Activated T-helper 2 cell treated with anti-CD3 and anti-CD28 coated beads, Interferon-gamma antibody, Interleukin-2, Interleukin-4, amounts not matched to agents 10 μg/mL and 5 μg/mL and 100 μg/mL, durations not matched to agents 14 hours and 24 hours and 36 hours (primary cell): ENCODE measurements at regions not wholly inside any gene's neighbourhood (a gene's known extent, or its start where the extent isn't known, plus 50 kb on each side); places are given as distances from the start of the nearest gene placed in this dataset.

ENCODE experiments used
- DNase-seq: peaks from one replicate; pipeline ENCODE4 v3.0.0; 2021; ENCODE audit warnings: low spot score
- H3K27ac Mint-ChIP-seq: one replicate; pipeline ENCODE4 v1.8.0; 2021; ENCODE audit warnings: mixed read lengths
- H3K27me3 Mint-ChIP-seq: one replicate; pipeline ENCODE4 v1.8.0; 2021; ENCODE audit warnings: low read depth, mixed read lengths
- H3K36me3 Mint-ChIP-seq: one replicate; pipeline ENCODE4 v1.8.0; 2021; ENCODE audit warnings: low read depth, mixed read lengths
- H3K4me1 Mint-ChIP-seq: one replicate; pipeline ENCODE4 v1.8.0; 2021; ENCODE audit warnings: low read depth, mixed read lengths
- H3K4me3 Mint-ChIP-seq: one replicate; pipeline ENCODE4 v1.8.0; 2021; ENCODE audit warnings: low read depth, mild to moderate bottlenecking, moderate library complexity, mixed read lengths
- H3K9me3 Mint-ChIP-seq: one replicate; pipeline ENCODE4 v1.8.0; 2021; ENCODE audit warnings: mixed read lengths
- intact Hi-C: fragments of 100-400 bp; cut with micrococcal nuclease; formaldehyde crosslinking; loops from one replicate; pipeline ENCODE4 v1.15.1; 2023

DNA sequence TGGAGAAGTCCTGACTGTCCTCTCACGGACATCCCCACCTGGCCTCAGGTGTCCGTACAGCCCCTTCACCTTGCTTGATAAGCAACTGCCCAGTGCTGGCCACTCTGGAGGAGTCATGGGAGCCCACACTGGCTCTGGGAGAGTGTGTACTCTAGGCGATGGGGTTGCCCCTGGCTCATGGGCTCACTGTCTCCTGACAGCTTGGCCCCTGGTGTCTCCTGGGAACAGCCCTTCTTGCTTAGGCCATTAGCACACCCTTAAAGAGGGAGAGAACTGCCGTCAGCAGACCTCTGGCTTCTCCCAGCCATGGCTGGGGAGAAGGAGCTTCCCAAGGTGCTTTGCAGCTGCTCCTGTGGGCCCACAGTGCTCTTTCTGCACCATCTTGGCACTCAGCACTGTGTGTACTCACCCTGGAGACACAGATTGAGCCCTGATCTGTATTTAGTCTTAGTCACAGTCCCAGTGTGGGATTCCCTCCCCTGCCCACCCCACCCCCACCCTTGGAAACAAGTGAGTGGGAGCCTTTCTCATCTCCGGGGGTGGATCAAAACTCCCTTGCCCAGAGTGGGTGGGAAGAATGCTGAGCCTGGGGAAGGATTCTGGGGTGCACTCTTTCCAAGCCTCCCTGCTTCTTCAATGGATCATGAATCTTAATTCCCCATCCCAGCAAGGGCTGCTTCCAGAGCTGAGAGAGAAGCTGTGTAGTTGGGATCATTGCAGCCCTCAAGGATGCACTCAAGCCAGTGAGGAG lies 83.5 kb upstream of the ADPGK start:
- no peaks in the 10 kb centered on the region for H3K36me3 Mint-ChIP-seq
- no peaks in the 10 kb centered on the region for H3K27me3 Mint-ChIP-seq
- H3K27ac Mint-ChIP-seq = no peak overlapping the region
- H3K4me3 Mint-ChIP-seq = no peak overlapping the region
- H3K4me1 Mint-ChIP-seq = no peaks in the 10 kb centered on the region
- no peak for DNase-seq
- H3K9me3 Mint-ChIP-seq = no peaks in the 10 kb centered on the region
- intact Hi-C loops = no loop called here

DNA sequence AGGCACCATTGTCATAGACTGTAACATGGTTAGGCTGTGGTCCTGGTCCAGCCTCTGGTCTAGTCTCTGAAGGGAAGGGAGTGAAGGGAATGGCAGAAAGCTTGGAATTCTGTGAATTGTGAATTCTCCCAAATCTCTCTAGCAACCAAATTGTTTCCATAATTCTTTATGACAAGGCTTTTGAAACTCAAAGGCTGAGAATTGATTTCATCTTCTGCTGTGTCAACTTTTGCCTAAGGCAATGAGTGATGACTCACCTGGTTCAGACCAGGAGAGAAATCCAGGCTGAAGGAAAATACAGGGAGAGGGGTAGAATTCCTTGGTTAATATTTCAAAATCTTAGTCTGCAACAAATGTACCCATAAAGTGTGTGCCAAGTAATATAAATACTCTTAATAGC lies 82.6 kb upstream of the ADPGK start:
- Mint-ChIP-seq H3K27me3 (no peaks in the 10 kb centered on the region), H3K9me3 (no peaks in the 10 kb centered on the region), H3K27ac (no peak overlapping the region), H3K4me1 (no peaks in the 10 kb centered on the region), H3K36me3 (no peaks in the 10 kb centered on the region), H3K4me3 (no peak overlapping the region)
- intact Hi-C loops = no loop called here
- no peak for DNase-seq

DNA sequence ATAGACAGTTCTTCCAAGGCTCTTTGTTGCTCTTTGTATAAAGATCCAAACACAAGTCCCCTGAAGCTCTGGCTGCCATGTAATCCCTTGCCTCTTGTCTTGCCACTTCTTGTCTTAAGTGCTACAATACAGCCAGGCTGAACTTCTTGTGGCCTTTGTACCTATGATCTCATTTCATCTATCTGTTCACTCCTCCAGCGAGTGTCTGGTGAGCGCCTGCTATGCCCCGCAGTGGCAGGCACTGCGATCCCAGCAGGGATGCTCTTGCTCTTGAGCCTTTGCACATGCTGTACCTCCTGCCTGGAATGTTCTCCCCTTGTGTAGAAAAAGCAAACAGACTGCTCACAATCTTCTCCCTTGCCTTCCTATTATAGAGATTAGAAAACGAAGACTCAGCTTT lies 81.9 kb upstream of the ADPGK start:
- H3K36me3 Mint-ChIP-seq = no peaks in the 10 kb centered on the region
- peaks cover 4% of the 10 kb centered on the region for H3K27me3 Mint-ChIP-seq
- DNase-seq = no peak
- no peak overlapping the region for H3K4me3 Mint-ChIP-seq
- H3K27ac Mint-ChIP-seq = no peak overlapping the region
- no peaks in the 10 kb centered on the region for H3K4me1 Mint-ChIP-seq
- H3K9me3 Mint-ChIP-seq = no peaks in the 10 kb centered on the region
- intact Hi-C loops = no loop called here

DNA sequence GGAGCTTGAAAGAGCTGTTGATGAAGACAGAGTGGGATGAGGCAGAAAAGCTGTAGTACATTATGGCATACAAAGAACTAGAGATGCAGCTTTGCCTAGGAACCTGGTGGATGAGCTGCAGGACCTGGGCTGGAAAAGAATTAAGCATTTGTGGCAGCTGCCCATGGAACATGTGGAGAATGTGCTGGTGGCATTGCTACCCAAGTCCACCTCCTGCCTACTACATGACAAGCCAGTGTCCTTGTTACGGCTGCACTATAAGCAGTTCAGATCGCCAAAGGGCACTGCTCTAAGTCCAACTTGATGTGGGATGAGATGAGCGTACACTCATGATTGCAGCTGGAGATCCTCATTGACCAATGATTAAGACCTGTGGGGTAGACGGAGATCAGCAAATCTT lies 81.1 kb upstream of the ADPGK start:
- H3K9me3 Mint-ChIP-seq = no peaks in the 10 kb centered on the region
- no peaks in the 10 kb centered on the region for H3K4me1 Mint-ChIP-seq
- H3K27ac Mint-ChIP-seq = no peak overlapping the region

DNA sequence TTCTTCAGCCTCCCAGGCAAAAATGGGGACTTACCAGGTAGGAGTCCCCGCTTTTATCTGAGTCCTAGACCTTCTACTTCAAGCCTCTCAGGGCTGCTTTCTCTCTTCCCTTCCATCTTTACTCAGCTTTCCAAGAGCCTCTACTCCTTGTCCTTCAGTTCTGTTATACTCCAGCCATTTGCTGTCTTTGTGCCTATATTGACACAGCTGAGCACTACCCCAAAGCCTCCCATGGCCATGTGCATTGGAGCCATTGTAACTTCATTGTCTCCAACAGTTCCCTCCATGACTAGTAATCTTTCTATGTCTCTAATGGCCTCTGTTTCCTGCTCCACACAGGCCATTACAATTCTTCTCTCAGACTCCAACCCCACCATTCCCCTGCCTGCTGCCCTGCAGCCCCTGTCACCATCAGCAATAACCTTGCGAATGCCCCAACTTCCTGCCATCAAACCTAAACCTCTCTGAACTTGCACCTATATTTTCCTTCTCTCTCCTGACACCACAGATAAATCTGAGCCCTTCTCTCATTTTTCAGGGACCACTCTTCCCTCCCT lies 77.9 kb upstream of the ADPGK start:
- H3K27ac Mint-ChIP-seq = no peak overlapping the region
- no peaks in the 10 kb centered on the region for H3K9me3 Mint-ChIP-seq
- H3K4me1 Mint-ChIP-seq = no peaks in the 10 kb centered on the region
- H3K4me3 Mint-ChIP-seq = no peak overlapping the region
- peaks cover 4% of the 10 kb centered on the region for H3K27me3 Mint-ChIP-seq
- intact Hi-C loops = no loop called here
- DNase-seq = no peak
- H3K36me3 Mint-ChIP-seq = no peaks in the 10 kb centered on the region

More for the DNA sequence above, 81.1 kb upstream of the ADPGK start:
- H3K4me3 Mint-ChIP-seq = no peak overlapping the region
- intact Hi-C loops = no loop called here
- DNase-seq = no peak
- H3K36me3 Mint-ChIP-seq = no peaks in the 10 kb centered on the region
- peaks cover 4% of the 10 kb centered on the region for H3K27me3 Mint-ChIP-seq

DNA sequence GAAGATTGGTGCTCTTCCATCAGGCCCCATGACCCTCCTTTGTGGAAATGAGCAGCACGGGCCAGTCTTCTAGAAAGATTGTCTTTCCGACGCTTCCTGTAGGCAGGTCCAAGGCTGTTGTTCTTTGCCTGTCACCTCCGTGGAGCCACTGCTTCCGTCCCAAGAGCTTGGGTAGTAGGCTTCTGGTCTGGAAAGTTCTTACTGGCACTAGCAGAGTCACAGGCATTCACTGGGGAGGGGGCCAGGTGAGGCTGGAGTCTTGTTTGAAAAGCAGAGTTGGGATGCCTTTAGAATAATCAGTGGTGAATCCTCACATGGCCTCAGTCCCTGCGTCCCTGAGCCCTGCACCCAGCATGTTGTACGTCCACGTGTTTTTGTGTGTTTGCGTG lies 76.2 kb upstream of the ADPGK start:
- intact Hi-C loops = no loop called here
- Mint-ChIP-seq H3K9me3 (no peaks in the 10 kb centered on the region), H3K36me3 (no peaks in the 10 kb centered on the region), H3K27me3 (peaks cover 4% of the 10 kb centered on the region), H3K4me1 (no peaks in the 10 kb centered on the region), H3K4me3 (no peak overlapping the region), H3K27ac (no peak overlapping the region)
- DNase-seq = no peak

DNA sequence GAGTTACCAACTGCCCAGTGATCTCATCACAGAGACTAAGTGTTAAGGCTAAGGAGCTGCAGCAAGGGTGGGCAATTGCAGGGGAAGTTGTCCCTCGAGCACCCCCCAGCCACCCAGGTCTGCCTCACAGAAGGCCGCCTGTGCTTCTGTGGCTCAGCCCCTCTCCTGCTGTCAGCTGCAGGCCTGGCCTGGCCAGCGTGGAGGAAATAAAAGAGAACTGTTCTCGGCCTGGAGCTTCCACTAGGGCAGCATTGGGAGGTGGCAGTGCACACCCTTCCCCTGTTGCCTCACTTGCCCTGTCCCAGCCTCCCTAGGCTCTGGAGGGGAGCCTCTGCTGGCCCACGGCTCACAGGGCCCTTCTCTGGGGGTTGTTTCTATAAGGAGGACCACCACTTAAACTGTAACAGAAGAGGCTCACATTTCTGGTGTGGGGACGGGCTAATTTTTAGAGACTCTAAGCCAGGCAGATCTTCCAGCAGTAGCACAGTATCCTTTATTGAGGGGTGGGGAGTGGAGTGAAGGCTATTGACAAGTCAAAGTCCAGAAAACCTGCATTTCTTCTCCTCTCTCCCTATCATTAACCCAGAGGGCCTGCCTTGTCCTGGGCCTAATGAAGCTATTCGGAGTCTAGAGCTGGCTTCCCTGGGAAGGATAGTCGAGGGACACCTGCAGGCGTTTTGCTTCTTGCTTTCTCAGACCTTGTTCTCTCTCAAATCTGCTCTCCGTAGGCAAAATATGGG lies 75.6 kb upstream of the ADPGK start:
- H3K27me3 Mint-ChIP-seq = peaks cover 4% of the 10 kb centered on the region
- intact Hi-C loops = no loop called here
- H3K4me1 Mint-ChIP-seq = no peaks in the 10 kb centered on the region
- no peak for DNase-seq
- no peaks in the 10 kb centered on the region for H3K9me3 Mint-ChIP-seq
- H3K27ac Mint-ChIP-seq = no peak overlapping the region
- no peaks in the 10 kb centered on the region for H3K36me3 Mint-ChIP-seq
- no peak overlapping the region for H3K4me3 Mint-ChIP-seq

DNA sequence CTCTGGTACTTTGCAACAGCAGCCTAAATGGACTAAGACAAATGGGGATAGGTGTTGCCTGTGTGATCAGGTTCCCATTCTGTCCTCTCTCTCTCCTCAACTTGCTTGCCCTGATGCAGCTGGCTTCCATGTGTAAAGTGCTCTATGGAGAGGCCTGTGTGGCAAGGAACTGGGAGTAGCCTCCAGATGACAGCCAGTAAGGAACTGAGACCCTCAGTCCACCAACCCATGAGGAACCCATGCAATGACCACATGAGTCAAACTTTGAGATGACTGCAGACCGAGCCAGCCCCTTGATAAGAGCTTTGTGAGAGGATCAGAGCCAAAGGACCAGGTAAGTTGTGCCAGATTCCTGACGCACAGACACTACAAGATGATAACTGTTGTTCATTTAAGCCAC lies 74.6 kb upstream of the ADPGK start:
- Mint-ChIP-seq H3K9me3 (no peaks in the 10 kb centered on the region), H3K36me3 (no peaks in the 10 kb centered on the region), H3K27ac (no peak overlapping the region), H3K27me3 (peaks cover 11% of the 10 kb centered on the region), H3K4me1 (no peaks in the 10 kb centered on the region), H3K4me3 (no peak overlapping the region)
- intact Hi-C loops = no loop called here
- DNase-seq = no peak

DNA sequence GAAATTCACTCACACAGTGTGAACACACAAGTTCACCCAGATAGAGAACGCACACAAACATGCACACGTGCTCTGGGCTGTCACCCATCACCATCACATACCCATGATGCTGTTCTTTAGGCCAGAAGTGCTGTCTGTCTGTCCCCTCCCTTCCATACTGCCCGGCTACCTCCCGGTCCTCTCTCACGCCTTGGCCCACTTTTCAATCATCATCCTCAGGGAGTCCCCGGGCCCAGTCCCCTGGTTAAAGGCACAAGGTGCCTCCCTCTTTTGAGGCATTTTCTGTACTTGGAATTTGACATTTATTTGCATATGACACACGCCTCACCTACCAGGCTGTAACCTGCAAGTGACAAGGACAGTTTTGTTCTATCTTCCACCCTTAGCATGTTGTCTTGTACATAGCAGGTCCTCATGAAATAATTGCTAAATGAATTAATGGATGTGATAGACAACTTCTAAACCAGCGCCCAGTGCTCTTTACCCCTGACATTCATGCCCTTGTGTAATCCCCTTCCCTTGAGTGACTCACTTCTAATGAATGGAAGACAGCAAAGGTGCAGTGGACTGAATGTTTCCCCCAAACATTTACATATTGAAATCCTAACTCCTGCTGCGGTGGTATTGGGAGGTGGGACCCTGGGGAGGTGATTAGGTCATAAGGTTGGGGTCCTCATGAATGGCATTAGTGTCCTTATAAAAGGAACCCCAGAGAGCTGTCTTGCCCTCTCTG lies 73.9 kb upstream of the ADPGK start:
- intact Hi-C loops = no loop called here
- H3K9me3 Mint-ChIP-seq = no peaks in the 10 kb centered on the region
- H3K27ac Mint-ChIP-seq = no peak overlapping the region
- H3K4me3 Mint-ChIP-seq = no peak overlapping the region
- DNase-seq = no peak
- no peaks in the 10 kb centered on the region for H3K4me1 Mint-ChIP-seq
- peaks cover 12% of the 10 kb centered on the region for H3K27me3 Mint-ChIP-seq
- no peaks in the 10 kb centered on the region for H3K36me3 Mint-ChIP-seq

DNA sequence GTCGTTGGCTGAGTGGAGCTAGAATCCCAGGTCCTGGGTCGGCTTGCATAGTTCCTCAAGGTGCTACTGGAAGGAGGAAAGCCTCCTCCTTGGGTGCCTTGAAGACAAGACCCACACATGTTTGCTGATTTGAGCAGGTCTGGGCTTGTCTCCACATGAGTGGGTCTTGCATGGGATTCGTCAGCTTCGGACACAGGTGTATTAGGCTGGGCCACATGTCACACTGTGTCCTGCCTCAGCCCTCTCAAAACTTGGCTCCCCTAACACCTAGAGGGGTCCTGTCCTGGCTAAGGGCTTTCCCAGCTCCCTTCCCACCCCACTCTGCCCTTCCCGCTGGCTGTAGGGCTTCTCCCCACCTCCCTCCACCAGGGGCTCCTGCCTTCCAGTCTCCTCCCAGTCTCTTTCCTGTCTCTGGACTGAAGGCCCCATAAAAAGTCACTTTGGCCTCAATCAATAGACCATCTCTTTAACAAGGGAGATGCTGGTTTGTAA lies 73.0 kb upstream of the ADPGK start:
- no peaks in the 10 kb centered on the region for H3K4me1 Mint-ChIP-seq
- H3K4me3 Mint-ChIP-seq = no peak overlapping the region
- no peaks in the 10 kb centered on the region for H3K36me3 Mint-ChIP-seq
- H3K27me3 Mint-ChIP-seq = peaks cover 12% of the 10 kb centered on the region
- intact Hi-C loops = no loop called here
- no peak for DNase-seq
- no peak overlapping the region for H3K27ac Mint-ChIP-seq
- H3K9me3 Mint-ChIP-seq = no peaks in the 10 kb centered on the region

DNA sequence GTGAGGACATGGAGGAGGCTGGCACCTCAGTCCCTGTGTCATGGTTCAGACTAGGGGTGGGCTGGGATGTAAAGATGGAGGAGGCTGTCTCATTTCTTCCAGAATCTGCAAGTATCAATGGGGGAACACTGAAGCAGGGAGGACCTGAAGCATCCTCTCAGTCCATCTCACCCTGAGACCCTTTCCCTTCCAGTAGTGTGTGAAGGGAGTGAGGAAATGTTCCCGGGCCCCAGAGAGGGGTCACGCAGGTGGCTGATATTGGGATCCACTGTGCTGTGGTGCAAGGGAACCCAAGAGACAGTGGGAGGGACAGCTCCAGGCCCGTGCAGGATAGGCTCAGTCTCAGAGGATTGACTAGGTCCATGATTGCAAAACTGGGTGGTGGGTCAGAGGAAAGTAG lies 72.2 kb upstream of the ADPGK start:
- Mint-ChIP-seq H3K27me3 (peaks cover 10% of the 10 kb centered on the region), H3K36me3 (no peaks in the 10 kb centered on the region), H3K4me3 (no peak overlapping the region), H3K27ac (no peak overlapping the region), H3K4me1 (no peaks in the 10 kb centered on the region), H3K9me3 (no peaks in the 10 kb centered on the region)
- DNase-seq = no peak
- intact Hi-C loops = no loop called here

DNA sequence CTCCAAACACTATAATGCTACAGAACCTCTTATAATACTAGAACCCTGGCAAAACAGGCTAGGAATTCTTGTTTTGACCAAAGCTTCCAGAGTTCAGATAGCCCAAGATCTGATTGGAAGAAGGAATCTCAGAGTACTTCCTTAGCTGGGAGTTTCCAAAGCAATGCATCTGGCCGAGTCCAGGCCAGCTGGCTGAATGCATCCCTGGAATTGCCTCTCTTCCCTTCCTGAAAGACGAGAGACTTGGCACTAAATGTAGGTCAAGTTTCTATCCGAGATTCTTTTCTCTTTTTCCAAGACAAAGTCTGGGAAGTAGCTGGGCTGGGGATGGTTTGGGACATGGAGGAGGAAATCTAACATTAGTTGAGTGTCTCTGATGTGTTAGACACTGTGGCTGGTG lies 68.7 kb upstream of the ADPGK start:
- H3K4me3 Mint-ChIP-seq = no peak overlapping the region
- peaks cover 11% of the 10 kb centered on the region for H3K27me3 Mint-ChIP-seq
- intact Hi-C loops = no loop called here
- no peaks in the 10 kb centered on the region for H3K36me3 Mint-ChIP-seq
- H3K4me1 Mint-ChIP-seq = no peaks in the 10 kb centered on the region
- H3K27ac Mint-ChIP-seq = no peak overlapping the region
- DNase-seq = no peak
- H3K9me3 Mint-ChIP-seq = no peaks in the 10 kb centered on the region

DNA sequence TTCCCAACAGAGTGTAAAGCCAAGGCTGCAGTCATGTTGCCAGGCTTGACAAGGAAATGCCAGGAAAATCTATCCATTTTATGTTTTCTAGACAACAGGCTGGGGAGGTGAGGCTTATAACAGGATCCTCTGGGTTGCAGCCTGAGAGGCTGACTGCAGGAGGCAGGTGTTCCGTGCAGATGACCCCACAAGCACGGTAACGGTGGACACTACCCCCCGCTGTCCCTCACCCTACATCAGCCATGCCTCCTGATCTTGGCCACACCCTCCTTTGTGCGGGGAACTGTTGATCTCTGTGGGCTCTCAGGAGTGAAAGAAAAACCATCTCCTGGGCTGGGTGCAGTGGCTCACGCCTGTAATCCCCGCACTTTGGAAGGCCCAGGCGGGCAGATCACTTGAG lies 68.0 kb upstream of the ADPGK start:
- H3K4me3 Mint-ChIP-seq = no peak overlapping the region
- peaks cover 12% of the 10 kb centered on the region for H3K27me3 Mint-ChIP-seq
- intact Hi-C loops = no loop called here
- H3K4me1 Mint-ChIP-seq = no peaks in the 10 kb centered on the region
- H3K36me3 Mint-ChIP-seq = no peaks in the 10 kb centered on the region
- no peak overlapping the region for H3K27ac Mint-ChIP-seq
- DNase-seq = no peak
- H3K9me3 Mint-ChIP-seq = no peaks in the 10 kb centered on the region
